Hypothalamus (tissue), 51 donors: ENCODE measurements at regions not wholly inside any gene's neighbourhood (a gene's known extent, or its start where the extent isn't known, plus 50 kb on each side); places are given as distances from the start of the nearest gene placed in this dataset.
"Not testable (repeated sequence)": the region's sequence is repeated elsewhere in the genome, so short reads cannot be mapped to it uniquely, and the experiment has no call there.

Experiments
- DNase-seq, 51 donors: peaks; one replicate each; lab custom pipeline; 2025; lab: John Stamatoyannopoulos, UW

DNA sequence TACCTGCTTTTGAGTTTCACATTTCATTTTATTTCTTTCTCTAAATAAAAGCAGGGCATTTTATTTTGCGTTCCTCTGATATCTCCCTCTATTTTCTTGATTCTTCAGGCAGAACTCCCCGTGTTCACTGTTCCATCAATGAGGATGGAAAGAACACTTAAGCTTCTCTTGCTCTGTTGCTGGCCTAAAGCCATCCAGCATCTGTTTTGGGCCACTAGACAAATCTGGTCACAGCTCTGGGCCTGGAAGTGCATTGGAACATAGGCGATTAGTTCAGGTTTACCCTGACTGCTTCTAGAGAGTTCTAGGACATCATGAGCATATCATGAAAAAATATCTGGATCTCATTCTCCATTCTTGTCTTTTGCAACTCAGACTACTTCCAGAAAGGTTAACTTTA, 611.2 kb downstream of the UTRN start:
- no peak for DNase-seq

DNA sequence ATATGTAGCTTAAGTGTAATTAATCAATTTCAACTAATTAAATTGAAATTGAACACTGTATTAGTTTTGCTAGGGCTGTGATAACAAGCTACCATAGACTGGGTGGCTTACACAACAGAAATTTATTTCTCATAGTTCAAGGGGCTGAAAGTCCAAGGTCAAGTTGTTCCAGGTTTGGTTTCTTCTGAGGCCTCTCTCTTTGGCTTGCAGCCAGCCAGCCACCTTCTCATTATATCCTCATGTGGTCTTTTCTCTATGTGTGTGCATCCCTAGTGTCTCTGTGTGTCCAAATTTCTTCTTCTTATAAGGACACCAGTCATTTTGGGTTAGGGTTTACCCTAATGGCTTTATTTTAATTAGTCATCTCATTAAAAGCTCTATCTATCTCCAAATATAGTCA, 611.7 kb downstream of the UTRN start:
- no peak for DNase-seq

- DNase-seq: no peak
These were observed 612.3 kb downstream of the UTRN start for GRCh38 chr6:144897441-144897921.

DNA sequence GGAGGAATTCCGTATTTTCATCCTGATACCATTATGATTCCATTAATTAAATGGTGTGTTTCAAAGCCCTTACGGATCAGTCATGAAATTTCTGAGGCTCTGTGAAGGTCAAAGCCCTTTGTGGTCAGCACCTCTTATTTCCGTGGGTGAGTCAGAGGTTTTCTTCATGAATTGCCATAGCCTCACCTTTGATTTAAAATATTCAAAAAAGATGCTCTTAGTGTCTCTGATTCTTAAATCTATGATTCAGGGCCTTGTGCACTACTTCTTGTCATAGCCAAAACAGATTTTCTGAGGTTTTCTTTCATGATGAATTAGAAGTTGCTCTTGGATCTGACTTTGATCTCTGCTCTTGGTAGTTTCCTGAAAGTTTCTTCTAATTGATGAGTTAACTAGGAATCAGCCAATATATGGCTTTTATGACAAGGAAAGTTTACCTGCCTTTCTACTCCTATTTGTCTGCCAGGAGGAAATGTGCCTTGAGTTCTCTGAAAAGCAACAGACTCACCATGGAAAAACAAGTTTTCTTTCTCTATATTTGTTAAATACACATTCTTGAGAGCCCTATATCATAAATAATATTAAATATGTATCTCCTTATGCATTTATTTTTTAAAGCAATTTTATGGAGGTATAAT, 613.0 kb downstream of the UTRN start:
- no peak for DNase-seq

GRCh38 chr6:144898741-144899140, 613.6 kb downstream of the UTRN start:
- DNase-seq: no peak

- no peak for DNase-seq
These were observed 614.0 kb downstream of the UTRN start for GRCh38 chr6:144899161-144899560.

GRCh38 chr6:144901412-144901811, 616.3 kb downstream of the UTRN start:
- no peak for DNase-seq

GRCh38 chr6:144908004-144908403, 622.9 kb downstream of the UTRN start:
- DNase-seq: no peak

DNA sequence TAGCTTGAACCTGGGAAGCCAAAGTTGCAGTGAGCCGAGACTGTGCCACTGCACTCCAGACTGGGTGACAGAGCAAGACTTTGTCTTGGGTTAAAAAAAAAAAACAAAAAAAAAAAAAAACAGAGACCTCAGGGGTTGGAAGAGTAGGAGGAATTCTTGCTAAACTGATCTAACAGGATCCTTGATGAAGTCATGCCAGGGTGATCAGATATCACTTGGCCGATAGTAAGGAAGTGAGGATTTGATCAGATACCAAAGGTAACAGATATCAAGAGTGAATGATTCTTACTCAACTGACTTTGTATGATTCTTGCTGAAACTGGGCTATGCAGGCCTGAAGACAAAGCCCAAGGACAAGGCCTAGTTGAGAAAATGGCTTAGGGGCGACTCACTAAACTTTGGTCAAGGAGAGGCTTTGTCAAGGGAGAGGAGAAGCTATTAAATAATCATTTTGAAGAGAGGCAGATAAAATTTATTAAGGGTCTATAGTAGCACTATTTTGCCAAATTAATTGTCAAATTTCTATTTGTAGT, 624.7 kb downstream of the UTRN start:
- DNase-seq: no peak

- DNase-seq: no peak
These were observed 626.2 kb downstream of the UTRN start for GRCh38 chr6:144911322-144911721.

- no peak for DNase-seq
These were observed 627.3 kb downstream of the UTRN start for GRCh38 chr6:144912474-144912873.

DNA sequence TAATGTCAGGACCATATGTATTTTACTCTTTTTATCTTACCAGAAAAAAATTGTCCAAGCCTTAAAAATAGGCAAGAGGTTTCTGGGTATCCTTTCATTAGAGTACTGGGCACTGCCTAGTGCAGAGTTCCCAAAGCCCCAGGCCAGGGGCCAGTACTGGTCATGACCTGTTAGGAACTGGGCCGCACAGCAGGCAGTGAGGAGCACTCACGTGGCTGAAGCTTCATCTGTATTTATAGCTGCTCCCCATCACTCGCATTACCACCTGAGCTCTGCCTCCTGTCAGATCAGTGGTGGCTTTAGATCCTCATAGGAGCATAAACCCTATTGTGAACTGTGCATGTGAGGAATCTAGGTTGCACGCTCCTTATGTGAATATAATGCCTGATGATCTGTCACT, 632.9 kb downstream of the UTRN start:
- no peak for DNase-seq

DNA sequence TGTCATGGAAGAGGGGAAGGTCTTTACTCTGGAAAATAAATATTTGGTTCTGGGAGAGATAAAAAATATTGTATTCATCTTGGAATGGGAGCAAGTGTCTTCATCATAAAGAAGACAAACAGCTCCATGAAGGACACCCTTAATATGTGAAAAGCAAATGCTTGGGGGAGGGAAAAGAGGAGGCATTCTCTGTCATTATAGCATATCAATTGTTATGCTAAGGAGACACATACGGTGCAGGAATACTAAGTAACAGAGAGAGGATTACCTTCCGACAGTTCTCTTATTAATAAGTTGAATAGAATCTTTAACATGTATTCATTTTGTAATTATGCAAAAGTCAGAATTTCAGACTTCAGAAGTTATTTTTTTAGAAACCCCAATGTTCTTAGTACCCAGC, 634.4 kb downstream of the UTRN start:
- no peak for DNase-seq

DNA sequence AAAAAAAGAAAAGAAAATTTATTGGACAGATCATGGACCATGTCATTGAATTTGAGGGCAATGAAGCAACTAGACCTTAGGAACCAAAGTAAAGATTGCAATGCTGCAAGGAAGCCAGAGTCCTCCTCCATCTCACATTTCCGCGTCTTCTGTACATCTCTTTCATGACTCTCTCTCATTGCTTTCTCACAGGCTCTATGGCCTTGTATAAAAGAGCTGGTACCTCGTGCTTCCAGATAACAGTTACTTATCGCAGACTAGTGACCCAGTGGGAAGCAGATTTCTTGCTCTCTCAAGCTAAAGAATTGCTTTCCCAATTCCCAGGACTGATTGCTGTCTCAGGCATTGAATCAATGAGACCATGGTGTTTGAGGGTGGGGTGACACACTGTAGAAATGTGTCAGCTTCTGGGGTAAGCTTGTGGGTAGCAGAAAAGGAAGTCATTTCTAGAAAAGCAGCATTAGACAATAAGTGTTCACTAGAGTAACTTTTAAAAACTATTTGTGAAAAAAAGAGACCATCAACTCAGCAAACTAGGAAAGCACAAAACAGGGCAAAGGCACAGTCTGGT, 635.3 kb downstream of the UTRN start:
- no peak for DNase-seq

- DNase-seq: no peak
These were observed 636.3 kb downstream of the UTRN start for GRCh38 chr6:144921206-144921975.

GRCh38 chr6:144922120-144922722, 637.1 kb downstream of the UTRN start:
- no peak for DNase-seq

- DNase-seq: not testable (repeated sequence)
These were observed 637.8 kb downstream of the UTRN start for GRCh38 chr6:144922771-144923490.

GRCh38 chr6:144923491-144923787, 638.3 kb downstream of the UTRN start:
- not testable (repeated sequence) for DNase-seq

GRCh38 chr6:144928847-144929246, 643.7 kb downstream of the UTRN start:
- DNase-seq: no peak

DNA sequence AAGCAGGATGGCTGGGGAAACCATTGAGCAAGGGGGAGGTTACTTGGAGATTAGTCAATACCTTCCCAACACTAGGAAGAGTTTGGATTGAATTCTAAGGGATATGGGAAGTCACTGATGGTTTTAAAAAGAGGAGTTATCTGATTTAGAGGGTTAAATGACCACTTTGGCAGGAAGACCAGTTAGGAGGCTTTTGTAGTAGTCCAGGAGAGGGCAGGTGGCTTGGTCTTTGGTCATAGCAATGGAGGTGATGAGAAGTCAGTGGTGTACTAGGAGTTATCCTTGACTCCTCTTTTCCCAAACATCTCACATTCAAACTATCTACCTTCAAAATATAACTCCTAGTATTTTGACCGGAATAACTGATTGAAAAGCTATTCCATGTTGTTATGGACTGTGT, 644.1 kb downstream of the UTRN start:
- DNase-seq: no peak
